Lower leg skin (tissue), 3 donors: ENCODE measurements at regions not wholly inside any gene's neighbourhood (a gene's known extent, or its start where the extent isn't known, plus 50 kb on each side); places are given as distances from the start of the nearest gene placed in this dataset.

ENCODE experiments used
- CTCF ChIP-seq, 3 donors: fragments of 450-650 bp; IDR thresholded peaks; one replicate each; pipeline ENCODE4 v1.5.1; 2016; ENCODE audit warnings: antibody characterized with exemption in 3 of 3, mild to moderate bottlenecking in 3 of 3, moderate library complexity in 2 of 3
- POLR2A ChIP-seq, 2 donors: fragments of 450-650 bp; IDR thresholded peaks; one replicate each; pipeline ENCODE4 v1.6.1; 2016 to 2017; ENCODE audit warnings: antibody characterized with exemption in 2 of 2, mild to moderate bottlenecking in 1 of 2, moderate library complexity in 1 of 2

DNA sequence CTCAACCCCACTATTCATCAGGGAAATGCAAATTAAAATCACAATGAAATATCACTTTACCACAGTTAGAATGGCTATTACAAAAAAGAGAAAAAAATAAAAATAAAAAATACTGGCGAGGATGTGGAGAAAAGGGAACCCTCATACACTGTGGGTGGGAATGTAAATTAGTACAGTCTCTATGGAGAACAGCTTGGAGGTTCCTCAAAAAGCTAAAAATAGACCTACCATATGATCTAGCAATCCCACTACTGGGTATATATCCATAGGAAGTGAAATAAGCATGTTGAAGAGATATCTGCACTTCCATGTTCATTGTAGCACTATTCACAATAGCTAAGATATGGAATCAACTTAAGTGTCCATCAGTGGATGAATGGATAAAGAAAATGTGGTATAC, 50.5 kb upstream of the PAGE1 start:
- TF ChIP-seq POLR2A (IDR thresholded peaks at IDR 0.05) (no peak), CTCF (IDR thresholded peaks at IDR 0.05) (no peak)
